GM19395 (cell line): ENCODE measurements at regions not wholly inside any gene's neighbourhood (a gene's known extent, or its start where the extent isn't known, plus 50 kb on each side); places are given as distances from the start of the nearest gene placed in this dataset.

Experiments used
- ATAC-seq: cut with Tn5 transposase; IDR thresholded peaks from one replicate; pipeline ENCODE4 v1.9.1; 2021; ENCODE audit warnings: mild to moderate bottlenecking, moderate library complexity; ENCODE audit not compliant: unreplicated experiment

DNA sequence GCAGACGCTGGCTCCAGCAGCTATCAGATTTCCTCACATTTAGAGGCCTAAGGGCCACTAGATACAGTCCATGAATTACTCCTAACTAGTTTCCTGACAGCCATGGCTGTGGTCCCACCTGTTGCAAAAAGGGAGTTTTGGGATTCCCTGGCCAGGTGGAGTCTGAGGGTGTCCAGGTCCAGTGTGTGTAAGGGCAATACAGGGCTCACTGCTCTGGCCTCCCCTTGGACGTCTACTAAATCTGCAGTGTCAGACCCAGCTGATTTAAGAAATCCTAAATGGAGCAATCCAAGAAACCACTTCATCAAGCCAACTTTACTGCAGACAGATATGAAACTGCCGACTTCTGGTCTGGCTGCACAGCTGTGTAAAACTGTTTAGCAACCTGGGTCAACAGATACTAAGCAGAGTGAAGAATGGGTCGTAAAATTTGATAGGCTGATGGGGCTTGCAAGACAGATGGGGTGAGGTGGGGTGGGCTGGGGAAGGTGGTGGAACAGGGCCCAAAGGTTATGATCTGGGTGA lies 116.4 kb downstream of the GADD45G start:
- no peak for ATAC-seq

DNA sequence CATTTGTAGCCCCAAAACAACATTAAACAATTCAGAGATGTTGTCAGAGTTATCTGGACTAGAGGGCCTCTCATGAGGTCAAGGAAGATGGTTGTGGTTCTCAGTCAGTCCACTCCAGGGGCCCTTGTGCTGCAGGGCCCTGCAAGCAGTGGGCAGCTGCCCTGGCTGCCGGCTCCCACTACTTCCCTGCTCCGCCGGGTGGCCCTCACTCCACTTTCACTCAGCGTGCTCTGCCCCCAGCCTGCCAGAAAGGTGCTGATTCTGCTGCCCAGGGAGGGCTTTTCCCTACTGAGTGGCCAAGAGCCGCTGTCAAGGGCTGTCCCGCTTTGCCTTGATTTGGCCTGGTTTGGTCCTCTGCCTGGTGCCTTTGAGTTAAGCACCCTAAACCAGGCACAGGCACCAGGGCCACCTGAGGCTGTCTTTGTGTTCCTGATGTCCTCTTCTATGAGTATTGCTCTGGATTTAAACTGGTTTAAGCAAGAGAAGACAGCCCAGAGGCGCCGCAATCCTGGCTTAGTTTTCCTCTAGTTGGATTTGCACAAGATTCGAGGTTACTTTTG lies 117.2 kb downstream of the GADD45G start:
- no peak for ATAC-seq

DNA sequence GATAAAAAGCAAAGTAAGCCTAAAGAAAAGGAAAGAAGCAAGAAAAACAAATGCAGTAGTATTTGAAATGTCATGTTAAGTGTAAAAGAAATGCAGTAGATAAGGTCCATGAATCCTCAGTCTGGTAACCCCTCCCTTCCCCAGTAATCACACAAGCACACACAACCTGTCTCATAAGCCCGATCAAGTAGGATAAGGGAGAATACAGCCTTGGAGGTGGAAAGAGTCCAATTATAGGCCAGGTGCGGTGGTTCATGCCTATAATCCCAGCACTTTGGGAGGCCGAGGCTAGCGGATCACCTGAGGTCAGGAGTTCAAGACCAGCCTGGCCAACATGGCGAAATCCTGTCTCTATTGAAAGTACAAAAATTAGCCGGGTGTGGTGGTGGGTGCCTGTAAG lies 117.9 kb downstream of the GADD45G start:
- ATAC-seq, result no peak

DNA sequence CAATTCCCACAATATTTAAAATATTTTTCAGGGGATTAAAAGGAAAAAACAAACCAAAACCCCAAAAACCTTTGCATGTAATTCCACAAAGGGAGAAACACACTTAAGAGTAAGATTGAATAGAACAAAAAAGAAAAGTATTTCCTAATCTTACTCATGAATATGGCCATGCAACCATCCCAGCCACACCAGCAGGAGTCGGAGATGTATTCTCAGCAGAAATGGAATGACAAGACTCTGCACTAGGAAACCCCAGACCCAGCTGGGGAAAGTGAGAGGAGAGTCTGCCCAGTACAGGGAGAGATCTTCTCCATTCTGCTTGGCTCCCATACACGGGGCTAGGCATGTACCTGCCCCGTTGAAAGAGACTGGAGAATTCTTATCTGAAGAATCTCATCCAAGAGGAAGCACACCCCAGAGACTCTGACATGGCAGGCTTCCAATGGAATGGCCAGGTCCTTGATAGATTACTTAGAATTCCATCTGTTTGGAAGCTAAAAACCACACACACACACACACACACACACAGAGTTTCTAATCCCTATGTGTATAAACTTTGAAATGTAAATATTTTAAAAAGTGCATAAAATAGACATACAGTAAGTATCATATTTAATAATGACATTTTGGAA lies 118.8 kb downstream of the GADD45G start:
- ATAC-seq, result no peak

DNA sequence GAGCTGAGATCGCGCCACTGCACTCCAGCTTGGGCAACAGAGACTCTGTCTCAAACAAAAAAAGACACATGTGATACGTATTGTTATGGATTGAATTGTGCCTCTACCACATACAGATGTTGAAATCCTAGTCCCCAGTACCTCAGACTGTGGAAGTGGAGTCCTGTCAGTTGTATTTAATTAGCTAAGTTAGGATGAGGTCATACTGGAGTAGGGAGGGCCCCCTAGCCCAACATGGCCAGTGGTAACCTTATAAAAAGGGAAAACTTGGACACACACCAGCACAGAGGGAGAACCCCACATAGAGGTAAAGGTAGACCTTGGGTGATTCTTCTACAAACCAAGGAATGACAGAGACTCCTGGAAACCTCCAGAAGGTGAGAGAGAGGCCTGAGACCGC lies 119.8 kb downstream of the GADD45G start:
- no peak for ATAC-seq

DNA sequence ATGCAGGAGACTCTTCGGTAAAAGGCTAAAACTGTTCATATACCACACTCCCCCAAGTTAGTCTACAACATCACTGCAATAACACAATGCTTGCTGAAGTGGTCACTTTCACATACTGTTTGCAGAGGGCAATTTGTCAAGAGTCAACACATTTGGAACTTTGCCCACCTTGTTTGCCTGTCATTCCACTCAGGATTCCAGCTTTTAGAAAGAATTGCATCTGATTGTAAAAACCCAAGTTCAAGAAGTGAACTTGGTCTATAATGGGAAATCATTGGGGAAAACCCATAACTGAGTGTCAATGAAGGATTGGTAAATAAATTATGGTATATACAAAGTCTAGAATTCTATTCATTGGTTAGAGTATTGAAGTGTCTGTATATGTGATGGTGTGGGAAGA lies 120.5 kb downstream of the GADD45G start:
- no peak for ATAC-seq

DNA sequence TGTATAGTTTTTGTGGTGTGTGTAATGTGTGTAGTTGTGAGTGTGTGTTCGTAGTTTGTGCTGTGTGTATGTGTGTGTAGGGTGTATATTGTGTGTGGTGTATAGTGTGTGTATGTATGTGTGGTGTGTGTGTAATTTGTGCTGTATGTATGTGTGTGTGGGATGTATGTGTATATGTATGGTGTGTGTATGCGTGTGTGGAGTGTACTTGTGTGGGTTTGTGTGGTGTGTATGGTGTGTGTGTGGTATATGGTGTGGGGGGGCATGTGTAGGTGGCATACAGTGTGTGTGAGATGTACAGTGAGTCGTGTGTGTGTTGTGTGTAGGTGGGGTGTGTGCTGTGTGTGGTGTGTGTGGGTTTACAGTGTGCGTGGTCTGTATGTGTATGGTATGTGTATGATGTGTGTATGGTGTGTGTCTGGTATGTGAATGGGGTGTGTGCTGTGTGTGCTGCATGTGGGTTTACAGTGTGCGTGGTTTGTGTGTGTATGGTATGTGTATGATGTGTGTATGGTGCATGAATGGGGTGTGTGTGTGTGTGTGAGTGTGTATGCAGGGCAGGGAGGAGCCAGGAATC lies 125.2 kb downstream of the GADD45G start:
- no peak for ATAC-seq

DNA sequence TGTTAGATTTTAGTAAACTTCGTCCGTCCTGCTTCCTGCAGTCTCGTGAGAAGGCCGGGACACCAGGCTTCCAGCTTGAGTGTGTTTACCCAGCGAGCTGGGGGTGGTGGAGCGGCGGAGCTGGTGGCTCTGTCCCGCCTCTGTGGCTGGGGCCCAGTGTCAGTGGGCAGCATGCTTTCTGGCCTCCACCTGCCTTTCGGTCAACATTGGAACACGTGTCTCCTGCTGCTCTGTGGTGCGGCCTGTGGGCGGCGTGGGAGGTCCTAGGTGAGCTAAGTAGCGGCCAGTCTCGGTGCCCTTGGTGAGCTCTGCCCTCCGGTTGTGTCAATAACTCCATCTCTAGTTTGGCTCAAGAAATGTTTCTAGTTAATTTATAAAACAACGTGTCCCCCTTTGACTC lies 125.9 kb downstream of the GADD45G start:
- ATAC-seq, result no peak

DNA sequence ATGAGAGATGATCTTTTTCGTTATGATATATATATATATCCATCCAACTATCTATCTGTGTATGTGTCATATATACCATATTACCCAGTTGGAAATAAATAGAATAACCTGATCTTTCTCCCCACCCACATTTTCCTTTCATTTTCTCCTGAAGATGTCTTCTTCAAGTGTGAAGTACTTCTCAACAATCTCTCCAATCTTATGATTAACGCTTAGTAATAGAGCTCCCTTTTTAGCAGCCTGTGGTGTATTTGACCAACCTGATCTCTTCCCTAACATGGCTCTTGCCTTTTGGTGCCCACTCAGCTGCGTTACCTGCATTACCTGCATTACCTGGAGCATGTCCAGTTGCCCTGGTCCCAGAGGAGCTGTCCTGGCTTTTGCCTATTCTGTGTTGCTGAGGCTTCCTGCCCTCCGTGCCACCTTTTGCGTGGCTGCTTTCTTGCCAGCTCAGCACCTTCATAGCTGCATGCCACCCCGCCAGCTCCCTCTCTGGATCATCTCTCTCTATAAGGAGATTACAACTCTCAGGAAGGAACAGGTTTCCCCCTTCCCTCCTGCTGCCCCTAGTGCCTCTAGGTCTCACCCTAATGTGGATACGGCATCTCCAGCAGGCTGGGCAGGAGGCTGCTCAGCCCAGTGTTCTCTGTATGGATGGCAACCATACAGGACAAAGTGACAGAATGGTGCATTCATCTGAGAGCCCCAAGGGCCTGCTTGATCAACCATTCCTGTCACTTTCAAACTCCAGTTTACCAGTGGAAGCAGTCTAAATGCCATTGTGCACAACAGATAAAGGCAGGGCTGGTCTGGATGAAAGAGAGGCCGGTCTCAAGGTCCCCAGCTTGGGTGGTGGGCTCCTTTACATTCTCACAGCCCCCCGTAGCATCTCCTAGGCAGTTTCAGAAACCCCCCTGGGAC lies 126.7 kb downstream of the GADD45G start:
- ATAC-seq, result no peak

DNA sequence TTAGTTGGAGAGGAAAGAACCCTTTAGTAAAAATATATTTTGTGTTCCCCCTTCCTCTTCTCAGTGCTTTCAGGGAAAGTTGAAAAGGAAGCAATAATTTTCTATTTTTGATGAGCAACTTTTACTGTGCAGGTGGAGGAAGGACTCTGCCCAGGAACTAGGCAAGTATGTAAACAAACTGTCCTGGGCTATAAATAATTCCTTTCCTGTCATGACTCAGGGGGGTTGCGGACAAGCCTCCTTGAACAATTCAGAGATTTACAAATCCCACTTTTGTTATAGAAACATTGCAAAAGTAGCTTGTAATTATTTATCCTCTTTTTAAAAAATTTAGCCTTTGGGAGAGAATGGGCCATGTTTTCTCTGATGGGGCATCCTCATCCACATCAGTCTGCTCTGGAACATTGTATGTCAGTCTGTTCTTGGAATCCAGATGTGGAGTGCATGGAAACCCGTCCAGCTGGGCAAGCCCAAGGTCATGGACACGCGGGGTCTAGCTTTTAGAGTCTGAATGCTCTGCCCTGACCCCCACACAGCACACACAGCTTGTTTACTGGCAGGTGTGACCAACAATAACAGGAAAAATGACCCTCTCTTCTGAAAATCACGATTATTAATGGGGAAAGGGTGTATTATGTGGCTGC lies 127.6 kb downstream of the GADD45G start:
- no peak for ATAC-seq

DNA sequence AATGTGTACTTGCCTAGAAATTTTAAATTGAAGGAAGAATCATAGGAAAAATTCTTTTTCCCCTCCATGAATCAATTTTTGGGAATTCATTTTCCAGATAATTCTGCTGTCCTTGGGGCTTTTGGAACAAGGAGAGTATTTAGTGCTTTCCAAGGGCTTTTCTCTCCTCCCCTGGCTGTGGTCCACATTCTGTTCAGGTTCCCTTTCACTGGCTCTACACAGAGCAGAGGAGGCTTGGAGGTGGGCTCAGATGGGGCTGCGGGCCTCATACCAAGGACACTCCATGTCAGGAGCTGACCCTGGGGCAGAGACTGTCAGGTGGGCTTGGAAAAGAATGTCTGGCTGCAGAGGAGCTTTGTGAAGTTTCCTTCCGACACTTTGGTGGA lies 128.1 kb downstream of the GADD45G start:
- no peak for ATAC-seq

DNA sequence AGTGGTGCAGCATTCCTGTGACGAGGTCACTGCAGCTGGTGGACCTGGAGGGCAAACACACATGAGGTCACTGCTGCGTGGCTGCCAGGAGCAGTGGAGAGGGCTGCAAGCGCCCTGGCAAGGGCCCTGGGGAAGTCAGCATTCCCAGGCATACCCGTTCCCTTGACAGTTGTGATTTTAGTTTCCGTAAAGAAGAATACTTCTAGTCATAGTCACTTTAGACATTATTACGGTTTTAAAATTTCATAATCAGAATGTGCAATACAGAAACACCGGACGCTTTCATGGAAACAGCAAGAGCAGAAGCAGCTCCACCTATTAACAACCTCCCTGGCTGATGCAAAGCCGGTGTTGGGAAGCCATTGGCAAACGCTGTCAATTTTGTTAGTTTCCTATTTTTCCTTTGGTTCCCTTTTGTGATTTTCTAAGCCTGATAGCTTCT lies 129.8 kb downstream of the GADD45G start:
- ATAC-seq, result no peak

DNA sequence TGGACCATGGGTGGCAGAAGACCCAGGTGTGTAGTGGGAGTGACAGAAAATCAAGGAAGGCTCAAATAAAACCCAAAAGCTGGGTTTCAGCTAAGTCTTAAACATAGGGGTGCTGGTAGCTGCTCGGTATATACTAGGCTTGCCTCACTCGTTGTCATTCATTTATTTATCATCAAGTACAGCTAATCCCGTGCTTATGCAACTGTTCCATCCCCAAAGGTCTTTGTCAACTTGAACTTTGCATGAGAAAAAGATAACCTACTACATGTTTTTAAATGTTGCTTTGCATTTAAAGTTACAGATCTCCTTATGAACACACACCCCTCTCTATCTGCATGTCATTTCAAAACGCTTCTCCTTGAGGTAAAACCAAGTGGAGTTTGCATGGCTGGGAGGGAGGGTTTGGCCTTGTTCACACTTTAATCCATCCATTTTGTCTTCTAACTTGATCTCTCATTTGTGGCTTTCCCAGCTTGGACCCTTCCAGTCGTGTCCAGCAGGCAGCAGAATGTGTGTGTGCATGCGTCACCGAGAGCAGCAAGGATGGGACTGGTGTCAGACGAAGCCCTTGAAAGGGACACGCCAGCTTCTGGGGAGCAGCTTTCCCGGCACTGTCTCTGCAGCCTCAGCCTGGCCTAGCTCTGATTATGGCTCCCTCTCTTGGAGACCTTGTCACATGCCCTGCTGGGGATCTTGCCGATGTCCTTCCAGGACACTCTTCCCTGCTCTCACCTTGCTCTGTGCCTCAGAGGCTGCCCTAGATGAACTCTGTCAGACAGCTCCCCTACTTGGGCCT lies 133.5 kb downstream of the GADD45G start:
- ATAC-seq, result no peak

DNA sequence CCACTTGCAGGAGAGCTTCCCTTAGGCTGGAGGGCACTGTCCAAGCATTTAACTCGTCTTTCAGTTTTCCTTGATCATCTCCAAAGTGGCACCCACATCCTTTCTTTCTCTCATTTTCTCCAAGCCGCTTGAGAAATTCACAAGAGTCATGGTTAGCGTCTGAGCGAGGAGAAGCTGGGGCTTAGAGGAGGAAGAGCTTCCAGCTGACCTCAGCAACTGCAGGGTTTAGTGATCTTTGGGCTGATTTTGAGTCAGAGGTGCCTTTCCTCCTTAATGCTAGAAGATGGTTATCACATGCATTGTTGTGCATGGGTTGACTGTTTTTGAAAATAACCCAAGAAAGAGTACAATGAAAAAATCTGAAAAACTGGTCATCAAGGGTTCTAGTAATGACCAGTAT lies 134.7 kb downstream of the GADD45G start:
- ATAC-seq, result no peak

DNA sequence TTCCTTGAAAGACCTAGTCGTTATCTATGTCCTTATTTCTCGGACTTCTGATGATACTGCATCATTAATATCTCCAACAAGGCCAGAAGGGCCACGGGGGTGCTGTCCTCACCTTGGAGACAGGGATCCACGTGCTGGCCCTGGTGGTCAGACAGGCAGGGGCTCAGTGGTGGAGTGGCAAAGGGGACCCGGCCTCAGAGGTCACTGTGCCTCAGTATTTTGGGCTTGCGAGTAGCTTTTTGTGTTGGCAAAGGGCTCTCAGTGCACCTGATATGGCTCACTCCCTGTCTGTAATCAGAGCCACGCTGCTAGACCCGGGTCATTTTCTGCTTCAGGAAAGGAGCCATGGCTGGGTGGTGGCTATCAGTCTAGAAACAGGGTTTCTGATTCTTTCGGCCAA lies 135.1 kb downstream of the GADD45G start:
- ATAC-seq, result no peak

DNA sequence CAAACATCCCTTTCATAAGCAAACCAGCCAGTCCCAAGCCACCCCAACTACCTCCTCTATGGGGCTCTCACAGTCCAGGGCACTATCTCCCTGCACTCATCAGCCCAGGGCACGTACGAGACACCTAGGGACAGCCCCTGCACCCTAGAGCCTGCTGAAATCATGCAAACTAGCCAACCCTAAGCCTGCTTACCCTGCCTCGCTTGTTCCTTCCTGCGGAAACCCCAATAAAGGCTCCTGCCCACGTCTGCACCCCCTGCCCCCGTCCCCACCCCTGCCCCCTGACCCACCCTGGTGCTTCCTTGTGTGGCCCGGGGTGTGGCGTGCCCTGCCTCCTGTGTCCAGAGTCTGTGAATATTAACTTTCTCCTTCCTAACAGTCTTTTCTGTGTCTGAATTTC lies 135.9 kb downstream of the GADD45G start:
- ATAC-seq, result peak; percentile 47

DNA sequence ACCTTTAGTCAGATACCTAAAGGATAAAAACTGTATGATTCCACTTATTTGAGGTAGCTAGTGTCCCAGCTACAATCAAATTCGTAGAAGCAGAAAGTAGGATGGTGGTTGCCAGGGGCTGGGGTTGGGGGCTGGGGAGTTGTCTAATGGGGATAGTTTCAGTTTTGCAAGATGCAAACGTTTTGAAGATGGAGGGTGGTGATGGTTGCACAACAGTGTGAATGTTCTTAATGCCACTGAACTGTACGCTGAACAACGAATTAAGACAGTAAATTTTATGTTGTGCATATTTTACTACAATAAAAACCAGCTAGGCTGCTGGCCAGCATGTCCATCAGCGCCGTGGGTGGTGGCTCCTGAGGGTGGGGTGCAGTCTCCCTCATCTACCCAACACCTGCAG lies 137.8 kb downstream of the GADD45G start:
- no peak for ATAC-seq

DNA sequence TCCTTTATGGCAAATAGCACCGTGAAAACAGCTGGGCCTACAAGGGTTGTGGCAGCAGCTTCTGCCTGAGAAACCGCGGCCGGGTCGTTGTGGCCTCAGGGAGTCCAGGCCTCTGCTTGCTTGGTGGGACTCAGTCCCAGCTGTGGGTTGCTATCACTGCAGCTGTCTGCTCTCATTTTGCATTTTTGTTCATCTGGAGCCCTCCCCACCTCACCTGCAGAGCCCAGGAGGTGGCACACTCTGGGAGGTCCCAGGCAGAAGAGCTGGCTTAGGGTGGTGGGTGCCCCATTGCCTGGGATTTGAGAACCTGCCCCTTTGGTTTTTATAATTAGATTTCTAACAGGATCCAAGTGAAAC lies 138.4 kb downstream of the GADD45G start:
- peak; percentile 58 for ATAC-seq

DNA sequence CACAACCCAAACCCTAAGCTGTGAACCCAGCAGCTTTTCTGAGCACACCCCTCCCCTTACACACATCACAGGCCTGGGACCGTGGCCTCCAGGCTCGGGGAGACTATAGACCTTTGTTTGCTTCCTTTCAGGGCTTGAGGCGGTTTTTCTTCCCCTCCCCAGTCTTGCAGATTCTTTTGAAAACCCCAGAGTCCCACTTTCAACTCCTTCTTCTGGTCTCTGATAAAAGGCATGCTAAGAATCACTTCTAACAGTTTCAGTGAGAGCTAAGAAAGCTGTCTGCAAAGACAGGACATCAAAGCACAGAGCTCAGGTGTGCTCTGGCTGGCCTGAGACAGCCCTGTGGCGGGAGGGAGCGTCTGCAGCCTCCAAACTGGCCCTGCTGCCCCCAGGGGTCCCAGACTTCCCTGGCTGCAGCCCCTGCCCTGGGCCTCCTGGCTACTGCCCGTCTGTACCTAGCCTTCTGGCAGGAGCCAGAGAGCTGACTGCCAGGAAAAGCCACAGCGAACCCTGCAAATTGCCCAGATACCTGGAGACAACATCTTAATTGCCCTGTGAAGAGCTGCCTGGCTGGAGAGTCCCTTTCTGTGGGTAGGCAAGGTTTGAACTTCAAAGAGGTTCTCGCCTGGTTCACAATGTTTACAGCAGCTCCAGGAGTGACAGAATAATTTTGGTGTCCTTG lies 138.9 kb downstream of the GADD45G start:
- peak; percentile 73 for ATAC-seq

DNA sequence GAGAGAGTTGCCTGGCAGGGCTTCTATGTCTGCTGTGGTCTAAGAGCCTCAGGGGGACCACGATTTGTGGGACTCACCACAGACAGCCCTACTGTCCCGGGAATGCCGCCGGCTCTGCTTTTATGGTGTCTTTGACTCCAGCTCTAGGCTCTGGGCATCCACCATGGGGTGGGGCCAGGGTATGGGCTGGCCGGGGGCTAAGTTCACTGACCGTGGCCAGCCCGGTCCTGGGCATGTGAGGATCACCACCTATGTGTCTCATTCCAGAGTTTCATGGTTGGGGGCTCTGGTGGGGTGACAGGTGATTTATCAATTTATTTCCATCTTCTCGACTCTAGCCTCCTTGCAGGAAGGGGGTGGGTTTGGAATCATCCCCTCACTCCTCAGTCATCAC lies 139.4 kb downstream of the GADD45G start:
- no peak for ATAC-seq
